Skeletal muscle satellite cell (primary cell): ENCODE measurements at regions not wholly inside any gene's neighbourhood (a gene's known extent, or its start where the extent isn't known, plus 50 kb on each side); places are given as distances from the start of the nearest gene placed in this dataset.

ENCODE experiments used
- H3K27me3 ChIP-seq: 2 replicates; pipeline ENCODE4 v1.7.0; 2013; ENCODE audit warnings: low read length; ENCODE audit not compliant: control insufficient read depth, insufficient read depth
- H3K36me3 ChIP-seq: 2 replicates; pipeline ENCODE4 v1.7.0; 2013; ENCODE audit warnings: mild to moderate bottlenecking, control low read depth, low read length; ENCODE audit not compliant: insufficient read depth
- H3K4me1 ChIP-seq: 2 replicates; pipeline ENCODE4 v1.7.0; 2013; ENCODE audit warnings: low read length; ENCODE audit not compliant: control insufficient read depth, insufficient read depth
- H3K4me2 ChIP-seq: 2 replicates; pipeline ENCODE4 v1.7.0; 2013; ENCODE audit warnings: mild to moderate bottlenecking, low read length
- H3K4me3 ChIP-seq: 2 replicates; pipeline ENCODE4 v1.7.0; 2013; ENCODE audit warnings: low read length
- H3K9ac ChIP-seq: 2 replicates; pipeline ENCODE4 v1.7.0; 2013; ENCODE audit warnings: mild to moderate bottlenecking, low read depth, low read length, moderate library complexity
- H3K9me3 ChIP-seq: replicated peaks from 2 replicates; pipeline ENCODE4 v1.7.0; 2013; ENCODE audit warnings: mild to moderate bottlenecking, control low read depth, low read length

- H3K4me1 ChIP-seq: no peaks in the 10 kb centered on the region
- no peaks in the 10 kb centered on the region for H3K36me3 ChIP-seq
- H3K9ac ChIP-seq: no peak overlapping the region
- no peaks in the 10 kb centered on the region for H3K9me3 ChIP-seq
- no peak overlapping the region for H3K4me2 ChIP-seq
- peaks cover 69% of the 10 kb centered on the region for H3K27me3 ChIP-seq
- no peak overlapping the region for H3K4me3 ChIP-seq
These were observed 178.2 kb upstream of the PITRM1 start for GRCh38 chr10:3350617-3351258.

- Histone ChIP-seq H3K4me1 (no peaks in the 10 kb centered on the region), H3K4me3 (no peak overlapping the region)
These were observed 177.6 kb upstream of the PITRM1 start for GRCh38 chr10:3350205-3350604.

GRCh38 chr10:3348564-3348963 is 176.0 kb upstream of the PITRM1 start:
- Histone ChIP-seq H3K27me3 (peaks cover 81% of the 10 kb centered on the region), H3K4me1 (no peaks in the 10 kb centered on the region), H3K4me3 (no peak overlapping the region), H3K4me2 (no peak overlapping the region), H3K9ac (no peak overlapping the region), H3K9me3 (no peaks in the 10 kb centered on the region), H3K36me3 (no peaks in the 10 kb centered on the region)

More at GRCh38 chr10:3350205-3350604, 177.6 kb upstream of the PITRM1 start:
- no peaks in the 10 kb centered on the region for H3K9me3 ChIP-seq
- H3K27me3 ChIP-seq: peaks cover 74% of the 10 kb centered on the region
- no peak overlapping the region for H3K9ac ChIP-seq
- no peak overlapping the region for H3K4me2 ChIP-seq
- no peaks in the 10 kb centered on the region for H3K36me3 ChIP-seq

GRCh38 chr10:3347413-3348182 is 175.0 kb upstream of the PITRM1 start:
- H3K36me3 ChIP-seq: no peaks in the 10 kb centered on the region
- H3K4me1 ChIP-seq: no peaks in the 10 kb centered on the region
- no peaks in the 10 kb centered on the region for H3K9me3 ChIP-seq
- no peak overlapping the region for H3K9ac ChIP-seq
- peaks cover 71% of the 10 kb centered on the region for H3K27me3 ChIP-seq
- no peak overlapping the region for H3K4me2 ChIP-seq
- H3K4me3 ChIP-seq: no peak overlapping the region

GRCh38 chr10:3346851-3347250 is 174.3 kb upstream of the PITRM1 start:
- Histone ChIP-seq H3K4me2 (no peak overlapping the region), H3K36me3 (no peaks in the 10 kb centered on the region), H3K9ac (no peak overlapping the region), H3K27me3 (peaks cover 67% of the 10 kb centered on the region), H3K4me1 (no peaks in the 10 kb centered on the region), H3K4me3 (no peak overlapping the region), H3K9me3 (no peaks in the 10 kb centered on the region)

GRCh38 chr10:3342771-3343170 is 170.2 kb upstream of the PITRM1 start:
- Histone ChIP-seq H3K27me3 (peaks cover 44% of the 10 kb centered on the region), H3K9me3 (no peaks in the 10 kb centered on the region), H3K4me2 (no peak overlapping the region), H3K4me1 (no peaks in the 10 kb centered on the region), H3K9ac (no peak overlapping the region), H3K36me3 (no peaks in the 10 kb centered on the region), H3K4me3 (no peak overlapping the region)

- H3K4me1 ChIP-seq: no peaks in the 10 kb centered on the region
- no peak overlapping the region for H3K4me2 ChIP-seq
- no peak overlapping the region for H3K9ac ChIP-seq
- H3K27me3 ChIP-seq: peaks cover 41% of the 10 kb centered on the region
- H3K36me3 ChIP-seq: no peaks in the 10 kb centered on the region
- H3K9me3 ChIP-seq: no peaks in the 10 kb centered on the region
- no peak overlapping the region for H3K4me3 ChIP-seq
These were observed 167.6 kb upstream of the PITRM1 start for GRCh38 chr10:3340127-3340730.

- no peaks in the 10 kb centered on the region for H3K9me3 ChIP-seq
- no peak overlapping the region for H3K4me2 ChIP-seq
- peaks cover 36% of the 10 kb centered on the region for H3K27me3 ChIP-seq
- no peak overlapping the region for H3K9ac ChIP-seq
- H3K4me1 ChIP-seq: no peaks in the 10 kb centered on the region
- H3K36me3 ChIP-seq: no peaks in the 10 kb centered on the region
- no peak overlapping the region for H3K4me3 ChIP-seq
These were observed 167.0 kb upstream of the PITRM1 start for GRCh38 chr10:3339531-3339950.

GRCh38 chr10:3339121-3339520 is 166.5 kb upstream of the PITRM1 start:
- no peaks in the 10 kb centered on the region for H3K9me3 ChIP-seq
- no peak overlapping the region for H3K9ac ChIP-seq
- peaks cover 31% of the 10 kb centered on the region for H3K27me3 ChIP-seq
- no peak overlapping the region for H3K4me2 ChIP-seq
- no peak overlapping the region for H3K4me3 ChIP-seq
- no peaks in the 10 kb centered on the region for H3K4me1 ChIP-seq
- no peaks in the 10 kb centered on the region for H3K36me3 ChIP-seq

- H3K9ac ChIP-seq: no peak overlapping the region
- H3K4me1 ChIP-seq: no peaks in the 10 kb centered on the region
- H3K36me3 ChIP-seq: no peaks in the 10 kb centered on the region
- H3K4me2 ChIP-seq: no peak overlapping the region
- no peak overlapping the region for H3K4me3 ChIP-seq
- peaks cover 34% of the 10 kb centered on the region for H3K27me3 ChIP-seq
- H3K9me3 ChIP-seq: no peaks in the 10 kb centered on the region
These were observed 165.2 kb upstream of the PITRM1 start for GRCh38 chr10:3337741-3338140.

GRCh38 chr10:3336673-3337293 is 164.2 kb upstream of the PITRM1 start:
- Histone ChIP-seq H3K4me2 (no peak overlapping the region), H3K9me3 (no peaks in the 10 kb centered on the region), H3K4me1 (no peaks in the 10 kb centered on the region), H3K4me3 (no peak overlapping the region), H3K9ac (no peak overlapping the region), H3K27me3 (peaks cover 32% of the 10 kb centered on the region), H3K36me3 (no peaks in the 10 kb centered on the region)
